HG03064 (cell line): ENCODE measurements at regions not wholly inside any gene's neighbourhood (a gene's known extent, or its start where the extent isn't known, plus 50 kb on each side); places are given as distances from the start of the nearest gene placed in this dataset.

ENCODE experiments used
- ATAC-seq: cut with Tn5 transposase; IDR thresholded peaks from one replicate; pipeline ENCODE4 v1.9.1; 2021; ENCODE audit warnings: low read depth; ENCODE audit not compliant: unreplicated experiment

GRCh38 chr6:4384656-4385055 is 249.3 kb upstream of the ECI2 start:
- ATAC-seq, result no peak

- ATAC-seq, result no peak
Observed at GRCh38 chr6:4383910-4384638, 248.7 kb upstream of the ECI2 start.

- no peak for ATAC-seq
Observed at GRCh38 chr6:4382362-4382853, 247.0 kb upstream of the ECI2 start.

GRCh38 chr6:4381381-4381780 is 246.0 kb upstream of the ECI2 start:
- ATAC-seq, result no peak

- no peak for ATAC-seq
Observed at GRCh38 chr6:4380881-4381281, 245.5 kb upstream of the ECI2 start.

GRCh38 chr6:4379958-4380357 is 244.6 kb upstream of the ECI2 start:
- ATAC-seq, result no peak

GRCh38 chr6:4378319-4378996 is 243.1 kb upstream of the ECI2 start:
- ATAC-seq, result no peak

- no peak for ATAC-seq
Observed at GRCh38 chr6:4377603-4378002, 242.2 kb upstream of the ECI2 start.

GRCh38 chr6:4374216-4374615 is 238.8 kb upstream of the ECI2 start:
- no peak for ATAC-seq

GRCh38 chr6:4372866-4373265 is 237.5 kb upstream of the ECI2 start:
- ATAC-seq, result no peak

- ATAC-seq, result no peak
Observed at GRCh38 chr6:4371207-4371921, 236.0 kb upstream of the ECI2 start.

- no peak for ATAC-seq
Observed at GRCh38 chr6:4370066-4370465, 234.7 kb upstream of the ECI2 start.

GRCh38 chr6:4369616-4370015 is 234.2 kb upstream of the ECI2 start:
- ATAC-seq, result no peak

- ATAC-seq, result no peak
Observed at GRCh38 chr6:4368649-4369048, 233.3 kb upstream of the ECI2 start.

- ATAC-seq, result no peak
Observed at GRCh38 chr6:4367643-4368042, 232.3 kb upstream of the ECI2 start.

- ATAC-seq, result no peak
Observed at GRCh38 chr6:4366635-4367395, 231.4 kb upstream of the ECI2 start.

GRCh38 chr6:4365686-4366085 is 230.3 kb upstream of the ECI2 start:
- no peak for ATAC-seq

GRCh38 chr6:4364711-4365110 is 229.3 kb upstream of the ECI2 start:
- no peak for ATAC-seq

- ATAC-seq, result no peak
Observed at GRCh38 chr6:4364172-4364571, 228.8 kb upstream of the ECI2 start.

- ATAC-seq, result no peak
Observed at GRCh38 chr6:4363656-4364055, 228.3 kb upstream of the ECI2 start.

- ATAC-seq, result no peak
Observed at GRCh38 chr6:4362326-4362725, 227.0 kb upstream of the ECI2 start.
